GM12878 (cell line): ENCODE measurements at regions not wholly inside any gene's neighbourhood (a gene's known extent, or its start where the extent isn't known, plus 50 kb on each side); places are given as distances from the start of the nearest gene placed in this dataset.

Experiments
- ATAC-seq: fragments of 200-7000 bp; cut with Tn5 transposase; 3 replicates; pipeline ENCODE4 v1.9.1; 2020; ENCODE audit warnings: mild to moderate bottlenecking, moderate library complexity
- BruUV-seq: library from RNA; stranded (reverse); fragments of 400-500 nt; replicated peaks from 2 replicates; lab custom pipeline; 2021; lab: Mats Ljungman, UMichigan
- CTCF ChIA-PET: fragments of 300-600 bp; sonication (Branson Sonifier 250); formaldehyde crosslinking; extraction: SDS; loops from one replicate; lab custom pipeline; 2021; ENCODE audit warnings: inconsistent platforms; lab: Yijun Ruan, JAX
- POLR2A ChIA-PET: fragments of 350-600 bp; formaldehyde crosslinking; extraction: SDS; loops from one replicate; lab custom pipeline; 2021; ENCODE audit warnings: inconsistent platforms; lab: Charles Lee
- RAD21 ChIA-PET: fragments of 300-600 bp; sonication (Branson Sonifier 250); formaldehyde crosslinking; loops from one replicate; lab custom pipeline; 2023; ENCODE audit warnings: antibody characterized with exemption; ENCODE audit not compliant: unreplicated experiment; lab: Charles Lee
- SMC1A ChIA-PET: fragments of 300-600 bp; sonication (Branson Sonifier 250); formaldehyde crosslinking; loops from one replicate; lab custom pipeline; 2023; ENCODE audit not compliant: unreplicated experiment, uncharacterized antibody; lab: Charles Lee
- DNase-seq: peaks from one replicate; pipeline ENCODE4 v3.0.0-alpha.2; 2011; ENCODE audit warnings: low read depth, low spot score
- FAIRE-seq: peaks from 3 replicates; lab custom pipeline; 2011; peaks lifted over from hg19 to GRCh38; lab: Jason Lieb, UNC
- H2AFZ ChIP-seq: 2 replicates; pipeline ENCODE4 v1.6.0; 2011; ENCODE audit warnings: low read depth, low read length, control low read depth; ENCODE audit not compliant: control insufficient read depth
- H3K27ac ChIP-seq: 2 replicates; pipeline ENCODE4 v1.5.1; 2011; ENCODE audit warnings: control low read depth; ENCODE audit not compliant: control insufficient read depth, insufficient read depth
- H3K27me3 ChIP-seq, 2 experiments: replicated peaks in 1 of 2; 2 replicates each; pipeline versions ENCODE4 v1.6.0 to v1.6.1; 2011; ENCODE audit warnings: low read length in 1 of 2; ENCODE audit not compliant: control insufficient read depth in 2 of 2, insufficient read depth in 2 of 2
- H3K36me3 ChIP-seq, 2 experiments: 2 replicates each; pipeline ENCODE4 v1.5.1; 2011; ENCODE audit warnings: low read length in 1 of 2; ENCODE audit not compliant: control insufficient read depth in 2 of 2, insufficient read depth in 2 of 2
- H3K4me1 ChIP-seq: 2 replicates; pipeline ENCODE4 v1.6.1; 2011; ENCODE audit warnings: mild to moderate bottlenecking, low read length, moderate library complexity, mixed read lengths; ENCODE audit not compliant: control insufficient read depth, insufficient read depth
- H3K4me2 ChIP-seq: 2 replicates; pipeline ENCODE4 v1.6.0; 2011; ENCODE audit warnings: control low read depth; ENCODE audit not compliant: control insufficient read depth, insufficient read depth
- H3K4me3 ChIP-seq: fragments of 200-600 bp; sonication (generic); 2 replicates; pipeline ENCODE4 v1.5.1; 2016
- H3K79me2 ChIP-seq: 2 replicates; pipeline ENCODE4 v1.6.0; 2011; ENCODE audit warnings: low read length; ENCODE audit not compliant: control insufficient read depth, insufficient read depth
- H3K9ac ChIP-seq: 2 replicates; pipeline ENCODE4 v1.8.0; 2011; ENCODE audit warnings: low read length, control low read depth, mixed read lengths; ENCODE audit not compliant: control insufficient read depth, insufficient read depth
- H3K9me3 ChIP-seq: replicated peaks from 3 replicates; pipeline ENCODE4 v1.5.1; 2011; ENCODE audit warnings: mild to moderate bottlenecking, low read length; ENCODE audit not compliant: control insufficient read depth, insufficient read depth
- H4K20me1 ChIP-seq: 2 replicates; pipeline ENCODE4 v1.6.0; 2011; ENCODE audit not compliant: control insufficient read depth, insufficient read depth
- ATF2 ChIP-seq: IDR thresholded peaks from 2 replicates; pipeline ENCODE4 v1.6.1; 2012; ENCODE audit warnings: low read length, inconsistent platforms
- CBFB ChIP-seq: IDR thresholded peaks from 2 replicates; pipeline ENCODE4 v1.6.1; 2016; ENCODE audit warnings: antibody characterized with exemption, low read depth
- HCFC1 ChIP-seq: fragments of 150-350 bp; IDR thresholded peaks from 2 replicates; pipeline ENCODE4 v1.6.1; 2014; ENCODE audit warnings: low read length
- HDAC6 ChIP-seq: fragments of 200-600 bp; sonication (generic); IDR thresholded peaks from one replicate; pipeline ENCODE4 v1.8.0; 2017; ENCODE audit warnings: antibody characterized with exemption; ENCODE audit not compliant: unreplicated experiment
- ZBTB40 ChIP-seq: fragments of 450-650 bp; IDR thresholded peaks from 2 replicates; pipeline ENCODE4 v1.6.1; 2016; ENCODE audit warnings: mild to moderate bottlenecking, moderate library complexity, borderline replicate concordance
- WGBS: methylation state at CpG from one replicate; pipeline ENCODE4 v1.1.6; 2016; ENCODE audit warnings: low lambda C conversion rate; ENCODE audit not compliant: insufficient replicate concordance, insufficient coverage; ENCODE audit errors: missing lambda C conversion rate; 5-methylcytosine and 5-hydroxymethylcytosine counted together
- in situ Hi-C: fragments of 300-500 bp; cut with MboI; formaldehyde crosslinking; loops from 9 replicates; pipeline ENCODE4 v1.14.3; 2018; ENCODE audit warnings: mixed read lengths
- intact Hi-C: fragments of 100-400 bp; cut with micrococcal nuclease; formaldehyde crosslinking; loops from one replicate; pipeline ENCODE4 v1.14.2; 2022; ENCODE audit not compliant: unreplicated experiment

- H3K36me3 ChIP-seq: no peaks in the 10 kb centered on the region
- FAIRE-seq (no peak), ATAC-seq (no peak), DNase-seq (no peak)
- CTCF ChIA-PET: no interaction called here
- intact Hi-C loops (no loop called here), in situ Hi-C loops (no loop called here)
- H3K9ac ChIP-seq: no peak overlapping the region
- 49% methylated on average over 5 of the region's 5 CpGs for WGBS
- no TSS peak for BruUV-seq
- SMC1A ChIA-PET: no interaction called here
- no peak for TF ChIP-seq HDAC6
- no peak for TF ChIP-seq HCFC1
- no peak for TF ChIP-seq CBFB
- no peak for TF ChIP-seq ATF2
- no peak for TF ChIP-seq ZBTB40
- H3K27me3 ChIP-seq: no peaks in the 10 kb centered on the region
- RAD21 ChIA-PET: no interaction called here
- no peaks in the 10 kb centered on the region for H3K4me1 ChIP-seq
- H3K79me2 ChIP-seq: no peaks in the 10 kb centered on the region
- H3K27ac ChIP-seq: no peak overlapping the region
- no peaks in the 10 kb centered on the region; the same call in 2 of the 3 replicates for H3K9me3 ChIP-seq
- POLR2A ChIA-PET: no interaction called here
- H3K4me3 ChIP-seq: no peak overlapping the region
- H2AFZ ChIP-seq: no peak overlapping the region
- H3K4me2 ChIP-seq: no peak overlapping the region
- H4K20me1 ChIP-seq: no peaks in the 10 kb centered on the region
Measured at GRCh38 chr7:57342954-57343353, 107.0 kb upstream of the ZNF716 start.
